HG03342 (cell line): ENCODE measurements at regions not wholly inside any gene's neighbourhood (a gene's known extent, or its start where the extent isn't known, plus 50 kb on each side); places are given as distances from the start of the nearest gene placed in this dataset.
A peak's percentile ranks its signal among the peaks of the same experiment; 100 is the strongest.

Source experiments
- ATAC-seq: cut with Tn5 transposase; IDR thresholded peaks from one replicate; pipeline ENCODE4 v1.9.1; 2021; ENCODE audit warnings: mild to moderate bottlenecking, moderate library complexity; ENCODE audit not compliant: unreplicated experiment

GRCh38 chr14:89630101-89630829 is 213.2 kb upstream of the FOXN3 start:
- no peak for ATAC-seq

GRCh38 chr14:89629383-89629782 is 212.3 kb upstream of the FOXN3 start:
- ATAC-seq: no peak

- no peak for ATAC-seq
Observed at GRCh38 chr14:89628521-89628920, 211.5 kb upstream of the FOXN3 start.

- no peak for ATAC-seq
Observed at GRCh38 chr14:89626233-89626806, 209.3 kb upstream of the FOXN3 start.

- ATAC-seq: no peak
Observed at GRCh38 chr14:89625731-89626232, 208.7 kb upstream of the FOXN3 start.

GRCh38 chr14:89625244-89625713 is 208.2 kb upstream of the FOXN3 start:
- no peak for ATAC-seq

- no peak for ATAC-seq
Observed at GRCh38 chr14:89624500-89625156, 207.6 kb upstream of the FOXN3 start.

- ATAC-seq: no peak
Observed at GRCh38 chr14:89621791-89622638, 205.0 kb upstream of the FOXN3 start.

- no peak for ATAC-seq
Observed at GRCh38 chr14:89621009-89621421, 204.0 kb upstream of the FOXN3 start.

- ATAC-seq: no peak
Observed at GRCh38 chr14:89620436-89620835, 203.4 kb upstream of the FOXN3 start.

GRCh38 chr14:89619596-89619995 is 202.6 kb upstream of the FOXN3 start:
- no peak for ATAC-seq

GRCh38 chr14:89618811-89619551 is 201.9 kb upstream of the FOXN3 start:
- peak; percentile 58 for ATAC-seq

GRCh38 chr14:89618330-89618708 is 201.3 kb upstream of the FOXN3 start:
- no peak for ATAC-seq

- ATAC-seq: peak; percentile 28
Observed at GRCh38 chr14:89617481-89618329, 200.7 kb upstream of the FOXN3 start.

GRCh38 chr14:89616852-89617341 is 199.9 kb upstream of the FOXN3 start:
- ATAC-seq: peak; percentile 66

GRCh38 chr14:89616425-89616824 is 199.4 kb upstream of the FOXN3 start:
- no peak for ATAC-seq

- no peak for ATAC-seq
Observed at GRCh38 chr14:89615421-89615820, 198.4 kb upstream of the FOXN3 start.

- ATAC-seq: no peak
Observed at GRCh38 chr14:89614009-89614691, 197.1 kb upstream of the FOXN3 start.
